ENCODE measurements at regions not wholly inside any gene's neighbourhood (a gene's known extent, or its start where the extent isn't known, plus 50 kb on each side); places are given as distances from the start of the nearest gene placed in this dataset.

DNA sequence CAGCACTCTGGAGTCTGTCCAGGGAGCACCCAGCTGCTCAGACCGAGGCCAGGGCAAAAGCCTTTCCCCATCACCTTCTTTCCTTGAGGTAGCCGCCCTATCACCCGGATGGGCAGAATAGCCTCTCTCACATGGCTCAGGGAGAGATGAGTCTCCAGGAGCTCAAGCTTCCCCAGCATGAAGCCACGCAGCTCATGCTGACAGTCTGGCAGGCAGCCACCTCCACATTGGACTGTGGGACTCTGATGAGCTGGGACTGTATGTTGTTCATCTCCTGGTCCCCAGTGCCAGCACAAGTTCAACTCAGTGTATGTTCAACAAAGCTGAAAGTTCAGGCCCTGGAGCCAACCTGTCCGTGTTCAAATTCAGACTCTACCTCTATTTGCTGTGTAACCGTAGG lies 75.2 kb upstream of the ZC3H12A start:
- Histone ChIP-seq H3T11ph (ENCODE audit: low read length) (no peak overlapping the region), H2AK5ac (ENCODE audit: insufficient read length, low read length) (no peak overlapping the region), H3K4ac (ENCODE audit: low read depth, low read length) (no peak overlapping the region), H3K23me2 (ENCODE audit: insufficient read length, low read depth, low read length, poor library complexity, severe bottlenecking) (no peaks in the 10 kb centered on the region), H4K5ac (ENCODE audit: insufficient read length, low read depth, low read length) (no peak overlapping the region), H3K9ac (ENCODE audit: extremely low read depth, insufficient read length, low read length) (no peak overlapping the region), H4K8ac (replicated peaks; ENCODE audit: insufficient read length, low read depth, low read length) (no peak overlapping the region), H3K14ac (ENCODE audit: insufficient read depth, low read length) (no peak overlapping the region), H3K4me1 (ENCODE audit: insufficient read depth, low read length) (no peaks in the 10 kb centered on the region), H3K23ac (ENCODE audit: insufficient read length, low read depth, low read length) (no peak overlapping the region), H2BK12ac (ENCODE audit: insufficient read length, low read depth, low read length) (no peak overlapping the region), H3K79me2 (ENCODE audit: insufficient read depth, low read length) (no peaks in the 10 kb centered on the region), H2BK15ac (ENCODE audit: low read depth, low read length) (no peak overlapping the region), H3K4me2 (ENCODE audit: insufficient read depth, insufficient read length, low read length) (no peak overlapping the region), H2BK120ac (ENCODE audit: low read depth, low read length, poor library complexity, severe bottlenecking) (no peak overlapping the region), H3K56ac (ENCODE audit: insufficient read length, low read depth, low read length) (no peak overlapping the region), H3K18ac (ENCODE audit: insufficient read length, low read depth, low read length) (no peak overlapping the region), H3K9me3 (ENCODE audit: control insufficient read depth, low read depth, low read length) (no peaks in the 10 kb centered on the region), H3K79me1 (ENCODE audit: insufficient read depth, low read depth, low read length, poor library complexity, severe bottlenecking) (no peaks in the 10 kb centered on the region), H3K27ac (ENCODE audit: insufficient read length, low read depth, low read length) (no peak overlapping the region), H4K20me1 (ENCODE audit: control insufficient read depth, insufficient read depth, insufficient read length) (peaks cover 2% of the 10 kb centered on the region), H2AFZ (ENCODE audit: low read length) (no peak overlapping the region), H2BK5ac (ENCODE audit: insufficient read length, low read length) (no peak overlapping the region), H2BK20ac (ENCODE audit: low read depth, low read length, poor library complexity, severe bottlenecking) (no peak overlapping the region), H4K91ac (ENCODE audit: insufficient read length, low read depth, low read length) (no peak overlapping the region), H3K27me3 (ENCODE audit: insufficient read depth, low read length) (no peaks in the 10 kb centered on the region)
- Mint-ChIP-seq H3K36me3 (ENCODE audit: insufficient read depth in 1 of 3, low read depth in 3 of 3) (no peaks in the 10 kb centered on the region), H3K9me3 (no peaks in the 10 kb centered on the region), H3K27me3 (ENCODE audit: low read depth) (peaks cover 13% of the 10 kb centered on the region), H3K4me1 (peaks cover 17 to 24% of the 10 kb centered on the region in 2 experiments), H3K4me3 (no peak overlapping the region), H3K27ac (no peak overlapping the region)
- WGBS (ENCODE audit: extremely low coverage, insufficient read length, low lambda C conversion rate), result no CpG with 5 or more reads among the region's 6 CpGs
- TF ChIP-seq, protein P1, sequence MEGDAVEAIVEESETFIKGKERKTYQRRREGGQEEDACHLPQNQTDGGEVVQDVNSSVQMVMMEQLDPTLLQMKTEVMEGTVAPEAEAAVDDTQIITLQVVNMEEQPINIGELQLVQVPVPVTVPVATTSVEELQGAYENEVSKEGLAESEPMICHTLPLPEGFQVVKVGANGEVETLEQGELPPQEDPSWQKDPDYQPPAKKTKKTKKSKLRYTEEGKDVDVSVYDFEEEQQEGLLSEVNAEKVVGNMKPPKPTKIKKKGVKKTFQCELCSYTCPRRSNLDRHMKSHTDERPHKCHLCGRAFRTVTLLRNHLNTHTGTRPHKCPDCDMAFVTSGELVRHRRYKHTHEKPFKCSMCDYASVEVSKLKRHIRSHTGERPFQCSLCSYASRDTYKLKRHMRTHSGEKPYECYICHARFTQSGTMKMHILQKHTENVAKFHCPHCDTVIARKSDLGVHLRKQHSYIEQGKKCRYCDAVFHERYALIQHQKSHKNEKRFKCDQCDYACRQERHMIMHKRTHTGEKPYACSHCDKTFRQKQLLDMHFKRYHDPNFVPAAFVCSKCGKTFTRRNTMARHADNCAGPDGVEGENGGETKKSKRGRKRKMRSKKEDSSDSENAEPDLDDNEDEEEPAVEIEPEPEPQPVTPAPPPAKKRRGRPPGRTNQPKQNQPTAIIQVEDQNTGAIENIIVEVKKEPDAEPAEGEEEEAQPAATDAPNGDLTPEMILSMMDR (conservative IDR thresholded peaks at IDR 0.05), result no peak
- no peak for DNase-seq

All from H9 (cell line).